T-helper 1 cell treated with Interleukin-12 subunit alpha and Interleukin-12 subunit beta and Interleukin-4 antibody, amounts not matched to agents 30 μg/mL and 1 μg/mL, for 36 hours (primary cell): ENCODE measurements at regions not wholly inside any gene's neighbourhood (a gene's known extent, or its start where the extent isn't known, plus 50 kb on each side); places are given as distances from the start of the nearest gene placed in this dataset.
"Not testable (repeated sequence)": the region's sequence is repeated elsewhere in the genome, so short reads cannot be mapped to it uniquely, and the experiment has no call there.

ENCODE experiments used
- H3K27ac Mint-ChIP-seq: one replicate; pipeline ENCODE4 v1.8.0; 2021; ENCODE audit warnings: mild to moderate bottlenecking, mixed read lengths
- H3K27me3 Mint-ChIP-seq: one replicate; pipeline ENCODE4 v1.8.0; 2021; ENCODE audit warnings: low read depth, mixed read lengths
- H3K36me3 Mint-ChIP-seq: one replicate; pipeline ENCODE4 v1.8.0; 2021; ENCODE audit warnings: low read depth, mixed read lengths
- H3K4me1 Mint-ChIP-seq: one replicate; pipeline ENCODE4 v1.8.0; 2021; ENCODE audit warnings: low read depth, mixed read lengths
- H3K4me3 Mint-ChIP-seq: one replicate; pipeline ENCODE4 v1.8.0; 2021; ENCODE audit warnings: mild to moderate bottlenecking, moderate library complexity, mixed read lengths
- H3K9me3 Mint-ChIP-seq: one replicate; pipeline ENCODE4 v1.8.0; 2021; ENCODE audit warnings: mixed read lengths

DNA sequence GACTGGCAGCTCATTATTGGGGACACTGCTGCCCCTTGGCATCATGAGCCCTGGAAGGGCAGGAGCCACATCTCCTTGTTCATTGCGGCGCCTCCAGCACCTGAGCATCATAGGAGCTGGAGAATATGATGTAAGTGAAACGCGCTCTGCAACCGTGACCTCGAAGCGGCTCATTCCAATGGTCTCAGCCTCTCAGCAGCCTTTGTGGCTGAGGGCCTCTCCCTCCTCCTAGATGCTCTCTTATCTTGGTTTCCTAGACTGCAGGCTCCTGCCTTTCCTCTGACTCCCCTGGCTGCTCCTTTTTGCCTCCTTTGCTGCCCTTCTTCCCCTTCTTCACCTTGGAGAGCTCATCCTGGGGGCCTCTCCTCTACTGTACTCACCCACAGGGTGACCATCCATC is 83.6 kb upstream of the CASZ1 start:
- Mint-ChIP-seq H3K27me3 (peaks cover 9% of the 10 kb centered on the region), H3K4me3 (no peak overlapping the region), H3K4me1 (no peaks in the 10 kb centered on the region), H3K9me3 (no peaks in the 10 kb centered on the region), H3K27ac (no peak overlapping the region), H3K36me3 (no peaks in the 10 kb centered on the region)

DNA sequence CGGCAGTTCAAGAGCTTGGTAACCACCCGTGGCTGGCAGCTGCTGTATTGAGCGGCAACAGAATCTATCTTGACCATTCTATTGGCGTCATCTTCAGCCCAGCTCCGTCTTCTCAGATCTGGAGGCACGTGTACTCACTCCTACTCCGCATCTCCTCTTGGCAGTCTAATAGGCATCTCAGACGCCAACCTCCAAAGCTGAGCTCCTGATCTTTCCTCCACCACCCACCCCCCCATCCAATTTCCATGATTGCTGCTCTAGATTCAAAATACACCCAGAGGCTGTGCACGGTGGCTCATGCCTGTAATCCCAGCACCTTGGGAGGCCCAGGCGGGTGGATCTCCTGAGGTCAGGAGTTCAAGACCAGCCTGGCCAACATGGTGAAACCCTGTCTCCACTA is 84.6 kb upstream of the CASZ1 start:
- H3K27ac Mint-ChIP-seq = no peak overlapping the region
- peaks cover 9% of the 10 kb centered on the region for H3K27me3 Mint-ChIP-seq
- H3K4me3 Mint-ChIP-seq = no peak overlapping the region
- H3K36me3 Mint-ChIP-seq = no peaks in the 10 kb centered on the region
- no peaks in the 10 kb centered on the region for H3K9me3 Mint-ChIP-seq
- H3K4me1 Mint-ChIP-seq = no peaks in the 10 kb centered on the region

DNA sequence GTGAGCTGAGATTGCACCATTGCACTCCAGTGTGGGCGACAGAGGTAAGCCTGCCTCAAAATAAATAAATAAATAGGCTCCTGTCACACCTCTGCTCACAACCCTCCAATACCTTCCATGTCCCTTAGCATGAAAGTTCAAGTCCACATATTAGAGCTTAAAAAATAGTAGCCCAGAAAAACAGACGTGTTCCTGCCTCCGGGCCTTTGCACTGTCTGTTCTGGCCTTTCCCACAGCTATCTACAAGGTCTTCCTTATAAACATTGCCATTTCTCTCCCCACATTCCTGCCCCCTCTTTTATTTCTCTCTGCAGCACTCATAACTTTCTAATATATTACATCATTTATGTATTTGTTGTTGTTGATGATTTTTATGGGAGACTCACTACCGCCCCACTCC is 85.6 kb upstream of the CASZ1 start:
- peaks cover 10% of the 10 kb centered on the region for H3K27me3 Mint-ChIP-seq
- no peaks in the 10 kb centered on the region for H3K4me1 Mint-ChIP-seq
- no peaks in the 10 kb centered on the region for H3K9me3 Mint-ChIP-seq
- H3K4me3 Mint-ChIP-seq = no peak overlapping the region
- no peaks in the 10 kb centered on the region for H3K36me3 Mint-ChIP-seq
- H3K27ac Mint-ChIP-seq = no peak overlapping the region

DNA sequence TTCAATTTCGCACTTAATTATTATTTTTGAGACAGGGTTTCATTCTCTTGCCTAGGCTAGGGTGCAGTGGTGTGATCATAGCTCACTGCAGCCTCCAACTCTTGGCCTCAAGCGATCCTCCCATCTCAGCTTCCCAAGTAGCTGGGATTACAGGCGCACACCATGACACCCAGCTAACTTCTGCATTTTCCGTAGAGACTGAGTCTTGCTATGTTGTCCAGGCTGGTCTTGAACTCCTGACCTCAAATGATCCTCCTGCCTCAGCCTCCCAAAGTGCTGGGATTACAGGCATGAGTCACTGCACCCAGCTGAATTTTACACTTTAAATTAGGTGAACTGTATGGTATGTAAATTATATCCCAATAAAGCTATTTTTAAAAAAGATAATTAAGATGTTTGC is 90.6 kb upstream of the CASZ1 start:
- H3K27me3 Mint-ChIP-seq = peaks cover 42% of the 10 kb centered on the region
- not testable (repeated sequence) for H3K36me3 Mint-ChIP-seq, H3K27ac Mint-ChIP-seq, H3K4me3 Mint-ChIP-seq, H3K9me3 Mint-ChIP-seq, H3K4me1 Mint-ChIP-seq

DNA sequence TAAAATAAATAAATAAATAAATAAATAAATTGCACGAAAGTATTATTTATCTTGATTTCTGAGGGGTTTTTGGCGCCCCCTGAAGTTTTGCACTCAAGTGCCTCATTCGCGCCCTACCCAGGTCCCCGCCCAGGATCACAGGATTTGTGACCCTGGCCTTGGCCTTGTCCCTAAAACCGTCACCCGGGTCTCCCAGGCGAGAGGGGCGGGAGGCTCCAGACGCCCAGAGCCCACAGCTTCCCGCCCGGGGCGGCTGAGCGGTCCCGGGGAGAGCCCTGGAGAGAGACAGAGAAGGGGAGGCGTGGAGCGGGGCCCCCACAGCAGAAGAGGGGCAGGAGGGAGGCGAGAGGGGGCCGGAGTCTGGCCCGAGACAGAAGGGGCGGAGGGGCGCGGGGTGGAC is 91.8 kb upstream of the CASZ1 start:
- no peaks in the 10 kb centered on the region for H3K4me1 Mint-ChIP-seq
- peaks cover 45% of the 10 kb centered on the region for H3K27me3 Mint-ChIP-seq
- no peaks in the 10 kb centered on the region for H3K36me3 Mint-ChIP-seq
- H3K9me3 Mint-ChIP-seq = no peaks in the 10 kb centered on the region
- H3K27ac Mint-ChIP-seq = no peak overlapping the region
- no peak overlapping the region for H3K4me3 Mint-ChIP-seq

DNA sequence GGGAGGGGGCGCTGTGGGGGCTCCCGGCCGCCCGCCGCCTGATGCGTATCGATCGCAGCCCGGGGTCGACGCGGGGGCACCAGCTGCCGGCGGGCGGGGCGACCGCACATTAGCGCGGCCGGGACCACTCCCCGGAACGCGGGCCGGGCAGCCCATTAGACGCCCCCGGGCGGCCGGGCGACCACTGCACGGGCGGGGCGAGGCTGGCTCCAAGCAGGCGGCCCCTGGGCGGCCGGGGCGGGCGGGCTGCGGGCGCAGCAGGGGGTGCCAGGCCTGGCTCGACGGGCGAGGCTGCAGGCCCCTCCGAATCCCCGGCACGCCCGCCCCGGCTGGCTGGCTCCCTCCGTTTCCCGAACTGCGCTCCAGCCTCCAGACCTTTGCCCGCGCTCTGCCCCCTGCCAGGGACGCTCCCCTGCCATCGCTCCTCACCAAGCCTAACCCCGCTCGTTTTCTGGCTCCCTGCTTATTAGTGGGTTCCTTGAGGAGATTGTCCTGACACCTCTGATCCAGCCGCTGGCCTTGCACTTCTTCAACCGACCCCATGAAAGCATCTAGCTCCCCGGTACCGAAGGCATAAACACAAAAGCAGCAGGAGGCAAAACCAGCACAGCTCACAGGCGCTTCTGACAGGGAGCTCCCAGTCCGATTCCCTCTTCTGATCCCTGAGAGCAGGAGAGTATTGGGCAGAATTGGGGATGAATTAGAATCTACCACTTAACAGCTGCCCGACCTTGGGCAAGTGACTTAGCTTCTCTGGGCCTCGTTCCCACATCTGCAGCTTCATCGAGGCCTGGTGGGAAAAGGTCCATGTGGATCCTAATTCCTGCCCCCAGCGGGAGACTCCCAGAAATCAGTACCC is 92.6 kb upstream of the CASZ1 start:
- Mint-ChIP-seq H3K4me1 (no peaks in the 10 kb centered on the region), H3K9me3 (no peaks in the 10 kb centered on the region), H3K36me3 (no peaks in the 10 kb centered on the region), H3K4me3 (no peak overlapping the region), H3K27ac (no peak overlapping the region), H3K27me3 (peaks cover 42% of the 10 kb centered on the region)

DNA sequence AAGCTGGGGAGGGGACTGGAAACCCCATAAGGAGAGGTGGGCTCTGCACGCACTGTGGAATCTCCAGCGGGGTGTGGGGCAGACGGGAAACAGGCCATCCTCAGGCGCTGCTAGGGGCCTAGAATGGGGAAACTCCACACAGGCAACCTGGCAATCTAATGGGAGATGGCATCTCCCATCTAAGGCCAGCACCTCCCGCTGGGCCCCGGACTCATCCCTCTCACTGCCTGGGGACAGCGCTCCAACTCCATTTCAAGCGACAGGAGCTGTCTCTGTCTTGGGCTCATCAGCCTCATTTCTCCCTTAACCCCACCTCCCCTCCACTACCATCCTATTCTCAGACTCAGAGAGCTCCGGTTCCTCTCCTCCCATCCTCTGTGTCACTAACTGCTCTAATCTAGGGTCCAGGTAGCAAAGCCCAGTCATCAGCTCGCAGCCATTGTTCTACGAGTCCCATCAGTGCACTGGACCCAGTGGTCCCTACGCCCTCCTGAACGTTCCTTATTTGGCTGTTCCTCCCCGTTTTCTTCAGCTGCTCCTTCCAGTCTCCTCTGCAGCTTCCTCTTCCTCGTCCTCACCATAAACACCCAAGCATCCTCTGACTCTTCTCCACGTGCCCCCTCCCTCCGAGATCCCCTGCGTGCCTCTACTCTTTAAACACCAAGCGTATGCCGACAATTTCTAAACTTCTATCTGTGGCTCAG is 93.4 kb upstream of the CASZ1 start:
- no peaks in the 10 kb centered on the region for H3K4me1 Mint-ChIP-seq
- H3K36me3 Mint-ChIP-seq = no peaks in the 10 kb centered on the region
- peaks cover 42% of the 10 kb centered on the region for H3K27me3 Mint-ChIP-seq
- H3K27ac Mint-ChIP-seq = no peak overlapping the region
- no peaks in the 10 kb centered on the region for H3K9me3 Mint-ChIP-seq
- H3K4me3 Mint-ChIP-seq = no peak overlapping the region

DNA sequence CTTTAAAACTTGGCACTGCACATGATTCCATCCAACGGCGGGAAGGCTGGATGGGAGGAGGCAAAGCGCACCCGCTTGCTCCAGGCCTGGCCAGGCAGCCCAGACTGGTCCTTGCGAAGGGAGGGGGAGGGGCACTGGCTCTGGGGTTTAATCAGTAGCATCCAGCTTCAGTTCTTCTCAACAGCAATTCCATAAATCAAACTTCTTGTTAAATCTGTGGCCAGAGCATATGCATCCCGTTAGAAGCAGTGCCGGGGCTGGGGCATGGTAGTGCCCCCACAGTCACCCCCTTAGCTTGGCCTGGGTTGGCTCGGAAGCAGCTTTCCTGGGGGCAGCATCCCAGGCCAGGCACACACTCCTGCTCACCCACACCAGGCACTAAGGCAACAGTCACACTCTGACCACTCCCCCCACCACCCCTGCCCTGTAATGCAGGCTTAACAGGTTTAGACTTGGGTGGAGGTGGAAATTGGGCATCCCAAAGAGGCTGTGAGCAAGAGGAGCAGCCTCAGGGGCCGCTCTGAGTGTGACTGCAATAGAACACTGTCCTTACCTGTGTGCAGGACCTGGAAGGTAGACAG is 94.1 kb upstream of the CASZ1 start:
- H3K4me1 Mint-ChIP-seq = no peaks in the 10 kb centered on the region
- H3K9me3 Mint-ChIP-seq = no peaks in the 10 kb centered on the region
- no peak overlapping the region for H3K27ac Mint-ChIP-seq
- peaks cover 42% of the 10 kb centered on the region for H3K27me3 Mint-ChIP-seq
- no peak overlapping the region for H3K4me3 Mint-ChIP-seq
- no peaks in the 10 kb centered on the region for H3K36me3 Mint-ChIP-seq

DNA sequence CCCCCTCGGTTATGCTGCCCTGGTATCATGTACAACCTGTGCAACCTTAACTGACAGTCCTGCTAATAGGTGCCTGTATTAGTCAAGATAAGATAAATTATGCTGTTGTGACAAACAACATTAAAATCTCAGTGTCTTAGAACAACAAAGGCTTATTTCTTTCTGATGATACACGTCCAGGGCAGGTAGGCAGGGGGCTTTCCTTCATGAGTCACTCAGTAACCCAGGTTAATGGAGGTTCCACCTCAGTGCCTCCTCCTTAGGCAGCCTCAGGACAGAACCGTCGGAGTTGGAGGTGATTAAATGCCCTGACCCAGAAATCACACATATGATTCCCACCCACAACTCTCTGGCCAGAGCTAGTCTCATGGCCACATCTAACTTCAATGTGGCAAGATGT is 94.6 kb upstream of the CASZ1 start:
- Mint-ChIP-seq H3K27ac (no peak overlapping the region), H3K36me3 (no peaks in the 10 kb centered on the region)

DNA sequence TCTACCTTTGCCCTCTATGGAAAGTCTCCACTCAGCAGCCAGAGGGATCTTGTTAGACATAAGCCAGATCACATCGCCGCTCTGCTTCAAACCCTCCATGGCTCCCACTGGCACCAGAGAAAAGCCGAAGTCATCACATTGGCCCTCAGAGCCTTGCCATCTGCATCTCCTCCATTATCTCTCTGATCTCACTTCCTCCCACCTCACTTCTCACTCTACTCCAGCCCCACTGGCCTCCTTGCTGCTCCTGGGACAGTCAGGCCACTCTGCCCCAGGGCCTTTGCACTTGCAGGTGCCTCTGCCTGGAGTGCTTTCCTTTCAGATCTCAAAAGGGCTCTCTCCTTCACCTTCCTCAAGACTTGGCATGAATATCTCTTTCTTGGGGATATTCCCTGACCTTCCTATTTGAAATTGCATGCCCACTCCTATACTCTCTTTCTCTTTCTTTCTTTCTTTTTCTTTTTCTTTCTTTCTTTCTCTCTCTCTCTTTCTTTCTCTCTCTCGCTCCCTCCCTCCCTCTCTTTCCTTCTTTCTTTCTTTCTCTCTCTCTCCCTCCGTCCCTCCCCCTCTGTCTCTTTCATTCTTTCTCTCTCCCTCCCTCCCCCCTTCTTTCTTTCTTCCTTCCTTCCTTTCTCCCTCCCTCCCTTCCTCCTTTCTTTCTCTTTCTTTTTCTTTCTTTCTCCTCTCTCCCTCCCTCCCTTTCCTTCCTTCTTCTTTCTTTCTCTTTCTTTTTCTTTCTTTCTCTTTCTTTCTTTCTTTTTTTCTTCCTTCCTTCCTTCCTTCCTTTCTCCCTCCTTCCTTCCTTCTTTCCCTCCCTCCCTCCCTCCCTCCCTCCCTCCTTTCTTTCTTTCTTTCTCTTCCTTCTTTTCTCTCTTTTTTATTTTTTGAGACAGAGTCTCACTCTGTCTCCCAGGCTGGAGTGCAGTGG is 96.0 kb upstream of the CASZ1 start:
- no peaks in the 10 kb centered on the region for H3K4me1 Mint-ChIP-seq
- H3K4me3 Mint-ChIP-seq = no peak overlapping the region
- H3K36me3 Mint-ChIP-seq = no peaks in the 10 kb centered on the region
- H3K9me3 Mint-ChIP-seq = no peaks in the 10 kb centered on the region
- no peak overlapping the region for H3K27ac Mint-ChIP-seq
- peaks cover 41% of the 10 kb centered on the region for H3K27me3 Mint-ChIP-seq

More for the DNA sequence above, 94.6 kb upstream of the CASZ1 start:
- Mint-ChIP-seq H3K9me3 (no peaks in the 10 kb centered on the region), H3K4me1 (no peaks in the 10 kb centered on the region), H3K27me3 (peaks cover 42% of the 10 kb centered on the region), H3K4me3 (no peak overlapping the region)

DNA sequence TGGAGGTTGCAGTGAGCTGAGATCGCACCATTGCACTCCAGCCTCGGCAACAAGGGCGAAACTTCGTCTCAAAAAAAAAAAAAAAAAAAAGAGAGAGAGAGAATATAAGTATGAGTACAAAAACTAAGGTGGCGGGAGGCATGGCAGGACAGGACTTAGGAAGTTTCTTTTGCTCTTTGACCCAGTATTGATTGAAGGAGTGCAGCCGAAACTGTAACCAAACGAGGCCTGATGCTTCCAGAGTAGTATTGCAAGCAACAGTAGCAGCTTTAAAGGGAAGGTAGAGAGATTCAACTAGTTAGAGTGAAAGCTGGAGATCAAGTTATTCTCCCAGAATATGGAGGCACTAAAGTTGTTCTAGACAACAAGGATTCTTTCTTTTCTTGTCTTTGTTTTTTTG is 99.2 kb upstream of the CASZ1 start:
- H3K36me3 Mint-ChIP-seq = no peaks in the 10 kb centered on the region
- H3K4me1 Mint-ChIP-seq = no peaks in the 10 kb centered on the region
- no peak overlapping the region for H3K4me3 Mint-ChIP-seq
- H3K27me3 Mint-ChIP-seq = peaks cover 27% of the 10 kb centered on the region
- no peaks in the 10 kb centered on the region for H3K9me3 Mint-ChIP-seq
- no peak overlapping the region for H3K27ac Mint-ChIP-seq

DNA sequence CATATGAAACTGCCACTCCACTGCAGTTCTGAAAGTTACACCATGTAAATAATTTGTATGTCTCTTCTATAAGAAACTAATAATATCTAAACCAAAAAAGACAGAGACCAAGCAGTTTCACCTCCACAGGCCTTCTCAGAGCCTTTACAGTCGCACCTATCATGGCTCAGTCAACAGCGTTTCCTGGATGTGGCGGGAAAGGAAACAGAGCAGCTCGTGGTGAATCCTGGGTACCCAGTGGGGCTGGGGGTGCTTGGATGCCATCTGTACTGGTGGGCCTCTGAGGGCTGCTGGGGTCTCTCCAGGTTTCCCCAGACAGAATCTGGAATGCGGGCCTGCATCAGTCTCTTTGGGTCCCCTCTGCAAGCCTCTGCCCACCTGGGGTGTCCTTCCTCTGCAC is 100.2 kb upstream of the CASZ1 start:
- Mint-ChIP-seq H3K4me3 (no peak overlapping the region), H3K9me3 (no peaks in the 10 kb centered on the region), H3K4me1 (no peaks in the 10 kb centered on the region), H3K27ac (no peak overlapping the region), H3K36me3 (no peaks in the 10 kb centered on the region), H3K27me3 (peaks cover 19% of the 10 kb centered on the region)

DNA sequence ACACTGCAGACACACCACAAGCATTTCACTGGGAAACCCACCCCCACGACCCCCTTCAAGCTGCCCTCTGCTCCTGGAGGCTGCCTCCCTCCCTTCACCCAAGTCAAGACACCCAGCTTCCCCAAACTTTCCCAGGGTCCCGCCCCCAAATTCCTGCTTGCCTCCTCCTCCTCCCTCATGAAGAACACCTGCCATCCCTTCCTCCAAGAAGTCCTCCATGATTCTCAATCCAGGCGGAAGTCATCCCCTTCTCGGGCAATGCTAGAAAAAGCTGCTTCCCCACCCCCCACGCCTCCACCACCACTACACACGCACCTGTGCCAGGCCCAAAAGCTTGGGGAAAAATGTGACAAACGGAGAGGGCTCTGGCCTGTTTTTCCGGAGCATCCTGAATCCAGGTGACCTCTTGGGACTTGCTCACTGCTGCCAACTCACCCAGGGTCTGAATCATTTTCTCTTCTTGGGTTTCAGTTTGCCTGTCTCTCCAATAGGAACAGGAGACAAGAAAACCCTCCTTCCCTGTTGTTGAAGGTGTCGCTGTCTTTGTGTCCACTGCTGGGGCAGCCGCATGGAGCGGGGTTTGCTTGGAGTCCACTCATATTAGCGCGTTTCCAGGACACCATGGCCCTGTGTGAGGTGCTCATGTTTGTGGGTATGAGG is 101.0 kb upstream of the CASZ1 start:
- H3K4me1 Mint-ChIP-seq = no peaks in the 10 kb centered on the region
- H3K27ac Mint-ChIP-seq = no peak overlapping the region
- H3K27me3 Mint-ChIP-seq = peaks cover 13% of the 10 kb centered on the region
- no peaks in the 10 kb centered on the region for H3K36me3 Mint-ChIP-seq
- no peak overlapping the region for H3K4me3 Mint-ChIP-seq
- H3K9me3 Mint-ChIP-seq = no peaks in the 10 kb centered on the region
